Stomach (tissue), 8 donors: ENCODE measurements at regions not wholly inside any gene's neighbourhood (a gene's known extent, or its start where the extent isn't known, plus 50 kb on each side); places are given as distances from the start of the nearest gene placed in this dataset.
A peak's percentile ranks its signal among the peaks of the same experiment; 100 is the strongest.

Experiments
- DNase-seq, 2 donors: peaks; one replicate each; pipeline versions ENCODE4 v3.0.0 to v3.0.0-alpha.2; 2013 to 2019
- H3K27ac ChIP-seq, 5 donors: fragments of 200-600 bp in 4 of 5; sonication (generic) in 4 of 5; one replicate each; pipeline ENCODE4 v1.5.1; 2013 to 2019; ENCODE audit warnings: mild to moderate bottlenecking in 1 of 5, moderate library complexity in 1 of 5
- H3K27me3 ChIP-seq, 3 donors: fragments of 200-600 bp; sonication (generic); one replicate each; pipeline ENCODE4 v1.5.1; 2017 to 2019; ENCODE audit warnings: mixed run types in 1 of 3
- H3K36me3 ChIP-seq, 4 donors: fragments of 200-600 bp; sonication (generic); 1 replicate in 3 of 4; 2 replicates in 1 of 4; pipeline ENCODE4 v1.5.1; 2016 to 2019
- H3K4me1 ChIP-seq, 4 donors: fragments of 200-600 bp; sonication (generic); one replicate each; pipeline ENCODE4 v1.5.1; 2016 to 2019
- H3K4me3 ChIP-seq, 4 donors: fragments of 200-600 bp; sonication (generic) in 3 of 4; one replicate each; pipeline ENCODE4 v1.5.1; 2016 to 2019; ENCODE audit warnings: mild to moderate bottlenecking in 1 of 4
- H3K9me3 ChIP-seq, 4 donors: fragments of 200-600 bp; sonication (generic); one replicate each; pipeline ENCODE4 v1.5.1; 2016 to 2019
- EP300 ChIP-seq: sonication (generic); formaldehyde crosslinking; IDR thresholded peaks from one replicate; pipeline ENCODE4 v1.6.1; 2017; ENCODE audit warnings: antibody characterized with exemption
- POLR2A ChIP-seq, 4 donors: fragments of 450-650 bp; IDR thresholded peaks; one replicate each; pipeline ENCODE4 v1.6.1; 2016; ENCODE audit warnings: antibody characterized with exemption in 4 of 4, control low read depth in 2 of 4, mild to moderate bottlenecking in 1 of 4, moderate library complexity in 1 of 4
- POLR2AphosphoS5 ChIP-seq, 3 donors: sonication (generic); formaldehyde crosslinking; IDR thresholded peaks; one replicate each; pipeline ENCODE4 v1.6.1; 2016; ENCODE audit warnings: antibody characterized with exemption in 3 of 3
- WGBS, 5 donors: extraction: QIAGEN DNeasy Blood & Tissue Kit in 3 of 5; methylation state at CpG; one replicate each; pipeline versions ENCODE4 v1.1.5 to v1.1.7; 2013 to 2018; 5-methylcytosine and 5-hydroxymethylcytosine counted together
- intact Hi-C: fragments of 100-400 bp; cut with DNase I; formaldehyde crosslinking; loops from one replicate; pipeline ENCODE4 v1.15.1; 2023; ENCODE audit warnings: low total_unique reads
- TF ChIP-seq, protein P1 (sequence below), 7 experiments: fragments of 450-650 bp in 4 of 7; fragments of 200-600 bp in 3 of 7; sonication (generic) in 3 of 7; IDR thresholded peaks; one replicate each; pipeline ENCODE4 v1.5.1; 2016 to 2019; ENCODE audit warnings: antibody characterized with exemption in 7 of 7, control low read depth in 2 of 7, mild to moderate bottlenecking in 1 of 7
- donor health status: healthy with polysubstance abuse.
- donor health status: Bipolar disorder and iron deficiency.
- donor health status: healthy.

DNA sequence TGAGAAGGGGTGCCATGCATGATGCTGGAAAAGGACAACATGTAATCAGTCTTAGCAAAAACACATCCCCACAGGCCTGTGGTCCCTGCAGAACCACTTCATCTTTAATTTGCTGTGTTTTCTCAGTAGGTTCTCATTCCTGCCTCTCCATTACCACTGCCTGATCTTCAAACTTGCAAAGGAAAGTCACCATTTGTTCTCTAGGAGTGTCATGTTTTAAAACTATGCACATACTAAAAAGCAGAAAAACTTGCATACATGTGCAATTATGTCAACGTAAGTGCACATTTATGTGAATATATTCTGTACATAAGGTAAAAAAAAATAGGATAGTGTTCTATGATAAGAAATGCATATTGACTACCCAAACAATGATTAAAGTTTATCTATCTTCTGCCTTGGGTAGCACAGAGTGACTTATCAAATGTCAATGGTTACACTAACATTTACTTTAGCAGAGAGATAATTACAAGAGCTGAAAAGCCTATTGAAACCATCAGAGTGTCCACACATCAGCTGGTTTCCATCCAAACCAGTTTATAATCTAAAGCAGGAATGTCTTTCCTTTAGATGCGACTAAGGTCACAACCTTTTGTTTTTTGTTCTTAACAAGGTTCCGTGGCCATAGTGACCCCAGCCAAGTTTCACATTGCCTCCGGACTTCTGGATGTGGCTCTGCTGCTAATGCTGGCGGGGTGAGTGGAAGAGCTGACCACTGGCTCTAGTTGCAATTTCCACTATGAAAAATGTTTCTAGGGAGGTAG is 58.7 kb upstream of the RMDN2 start:
- Histone ChIP-seq H3K27ac (peak overlapping the region in 2 of 5 donors; percentile 24 to 55), H3K4me1 (peaks cover 7 to 38% (median 23%) of the 10 kb centered on the region in 4 donors), H3K36me3 (no peaks in the 10 kb centered on the region), H3K27me3 (peaks cover 0 to 13% (median 3%) of the 10 kb centered on the region in 3 donors), H3K9me3 (no peaks in the 10 kb centered on the region), H3K4me3 (no peak overlapping the region)
- DNase-seq = no peak
- intact Hi-C loops = no loop called here
- TF ChIP-seq POLR2AphosphoS5 (IDR thresholded peaks at IDR 0.05) (no peak), POLR2A (IDR thresholded peaks at IDR 0.05) (no peak), EP300 (no peak)
- TF ChIP-seq, protein P1, sequence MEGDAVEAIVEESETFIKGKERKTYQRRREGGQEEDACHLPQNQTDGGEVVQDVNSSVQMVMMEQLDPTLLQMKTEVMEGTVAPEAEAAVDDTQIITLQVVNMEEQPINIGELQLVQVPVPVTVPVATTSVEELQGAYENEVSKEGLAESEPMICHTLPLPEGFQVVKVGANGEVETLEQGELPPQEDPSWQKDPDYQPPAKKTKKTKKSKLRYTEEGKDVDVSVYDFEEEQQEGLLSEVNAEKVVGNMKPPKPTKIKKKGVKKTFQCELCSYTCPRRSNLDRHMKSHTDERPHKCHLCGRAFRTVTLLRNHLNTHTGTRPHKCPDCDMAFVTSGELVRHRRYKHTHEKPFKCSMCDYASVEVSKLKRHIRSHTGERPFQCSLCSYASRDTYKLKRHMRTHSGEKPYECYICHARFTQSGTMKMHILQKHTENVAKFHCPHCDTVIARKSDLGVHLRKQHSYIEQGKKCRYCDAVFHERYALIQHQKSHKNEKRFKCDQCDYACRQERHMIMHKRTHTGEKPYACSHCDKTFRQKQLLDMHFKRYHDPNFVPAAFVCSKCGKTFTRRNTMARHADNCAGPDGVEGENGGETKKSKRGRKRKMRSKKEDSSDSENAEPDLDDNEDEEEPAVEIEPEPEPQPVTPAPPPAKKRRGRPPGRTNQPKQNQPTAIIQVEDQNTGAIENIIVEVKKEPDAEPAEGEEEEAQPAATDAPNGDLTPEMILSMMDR (IDR thresholded peaks at IDR 0.05) = no peak
- WGBS, 5 donors = 19 to 39% (median 29%) methylated on average over 5 of the region's 5 CpGs

DNA sequence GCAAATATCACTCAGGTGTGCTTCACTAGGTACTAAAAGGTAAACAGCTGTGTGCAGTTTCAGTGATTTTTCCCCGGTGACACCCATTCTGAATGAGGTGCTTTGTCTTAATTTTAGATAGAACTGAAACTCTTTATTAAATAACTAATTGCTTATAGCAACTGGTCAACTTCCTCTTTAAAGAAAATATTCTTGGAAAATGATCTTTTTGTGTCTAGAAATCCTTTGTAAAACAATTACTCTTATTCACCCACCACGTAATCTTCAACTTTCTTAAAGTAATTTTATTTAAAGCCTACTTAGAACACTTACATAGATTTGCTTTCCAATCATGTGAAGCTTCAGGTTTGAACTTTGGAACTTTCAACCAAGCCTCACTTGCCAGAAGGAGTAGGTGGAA is 57.9 kb upstream of the RMDN2 start:
- Histone ChIP-seq H3K27ac (no peak overlapping the region), H3K9me3 (no peaks in the 10 kb centered on the region), H3K4me1 (peaks cover 7 to 46% (median 26%) of the 10 kb centered on the region in 4 donors), H3K27me3 (peaks cover 0 to 13% (median 3%) of the 10 kb centered on the region in 3 donors), H3K36me3 (no peaks in the 10 kb centered on the region), H3K4me3 (no peak overlapping the region)
- WGBS, 5 donors = 61 to 66% (median 64%) methylated on average over 2 of the region's 2 CpGs
- DNase-seq = no peak
- TF ChIP-seq, protein P1 (IDR thresholded peaks at IDR 0.05) = no peak
- TF ChIP-seq POLR2AphosphoS5 (IDR thresholded peaks at IDR 0.05) (no peak), EP300 (no peak), POLR2A (IDR thresholded peaks at IDR 0.05) (no peak)
- intact Hi-C loops = no loop called here

DNA sequence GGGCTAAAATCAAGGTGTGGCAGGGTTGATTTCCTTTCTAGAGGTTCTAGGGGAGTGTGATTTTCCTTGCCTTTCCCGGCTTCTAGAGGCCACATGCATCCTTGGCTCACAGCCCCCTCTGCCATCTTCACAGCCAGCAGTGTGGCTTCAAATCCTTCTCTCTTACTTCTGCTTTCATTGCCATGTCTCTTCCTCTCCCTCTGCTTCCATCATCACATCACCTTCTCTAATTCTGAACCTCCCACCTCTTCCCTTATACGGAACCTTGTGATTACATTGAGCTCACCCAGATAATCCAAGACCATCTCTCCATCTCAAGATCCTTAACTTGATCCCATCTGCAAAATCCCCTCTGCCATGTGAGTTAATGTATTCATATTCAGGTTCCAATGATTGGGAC is 56.2 kb upstream of the RMDN2 start:
- intact Hi-C loops = no loop called here
- no peak for TF ChIP-seq POLR2A (IDR thresholded peaks at IDR 0.05)
- no peak for TF ChIP-seq POLR2AphosphoS5 (IDR thresholded peaks at IDR 0.05)
- no peak for TF ChIP-seq EP300
- TF ChIP-seq, protein P1 (IDR thresholded peaks at IDR 0.05) = no peak
- H3K27me3 ChIP-seq = peaks cover 0 to 1% (median 0%) of the 10 kb centered on the region in 3 donors
- WGBS, 5 donors = 34 to 48% (median 43%) methylated on average over 2 of the region's 2 CpGs
- no peaks in the 10 kb centered on the region for H3K36me3 ChIP-seq
- no peak overlapping the region for H3K4me3 ChIP-seq
- DNase-seq = no peak
- H3K27ac ChIP-seq = peak overlapping the region in 1 of 5 donors; percentile 83
- no peaks in the 10 kb centered on the region for H3K9me3 ChIP-seq
- peaks cover 7 to 52% (median 28%) of the 10 kb centered on the region in 4 donors for H3K4me1 ChIP-seq

DNA sequence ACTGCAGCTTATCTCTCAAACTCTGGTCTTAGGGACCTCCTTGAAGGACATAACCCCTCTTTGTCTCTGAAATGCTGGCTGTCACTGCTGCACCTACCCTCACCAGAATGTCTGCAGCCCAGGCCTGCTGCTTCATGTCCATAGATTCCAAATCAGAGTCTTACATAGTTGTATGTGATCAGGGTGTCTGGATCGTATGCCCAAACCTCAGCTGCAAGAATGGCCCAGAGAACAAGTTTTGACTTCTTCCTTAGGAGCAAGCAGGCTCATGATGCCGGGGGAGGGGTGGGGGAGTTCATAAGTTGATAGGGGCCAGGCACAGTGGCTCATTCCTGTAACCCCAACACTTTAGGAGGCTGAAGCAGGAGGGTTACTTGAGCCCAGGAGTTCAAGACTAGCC is 55.8 kb upstream of the RMDN2 start:
- Histone ChIP-seq H3K4me3 (no peak overlapping the region), H3K27ac (peak overlapping the region in 3 of 5 donors; percentile 56 to 83 (median 70)), H3K9me3 (no peaks in the 10 kb centered on the region), H3K27me3 (no peaks in the 10 kb centered on the region), H3K36me3 (no peaks in the 10 kb centered on the region), H3K4me1 (peaks cover 7 to 52% (median 28%) of the 10 kb centered on the region in 4 donors)
- DNase-seq = no peak
- TF ChIP-seq, protein P1 (IDR thresholded peaks at IDR 0.05) = no peak
- no peak for TF ChIP-seq POLR2AphosphoS5 (IDR thresholded peaks at IDR 0.05)
- TF ChIP-seq EP300 = no peak
- TF ChIP-seq POLR2A (IDR thresholded peaks at IDR 0.05) = no peak
- 69 to 95% (median 83%) methylated on average over 2 of the region's 2 CpGs for WGBS, 5 donors
- intact Hi-C loops = no loop called here
